GM12891 (cell line): ENCODE measurements at regions not wholly inside any gene's neighbourhood (a gene's known extent, or its start where the extent isn't known, plus 50 kb on each side); places are given as distances from the start of the nearest gene placed in this dataset.

ENCODE experiments used
- DNase-seq: peaks from one replicate; pipeline ENCODE4 v3.0.0; 2011; ENCODE audit warnings: low spot score; ENCODE audit not compliant: insufficient read length
- FAIRE-seq: peaks from 2 replicates; lab custom pipeline; 2011; peaks lifted over from hg19 to GRCh38; lab: Jason Lieb, UNC
- PAX5 ChIP-seq: IDR thresholded peaks from 2 replicates; pipeline ENCODE4 v1.6.1; 2011; ENCODE audit warnings: low read length, moderate library complexity, mild to moderate bottlenecking; ENCODE audit not compliant: insufficient read depth, severe bottlenecking
- POLR2A ChIP-seq: IDR thresholded peaks from 2 replicates; pipeline ENCODE4 v1.6.1; 2011; ENCODE audit warnings: low read depth, low read length, control low read depth
- POLR2AphosphoS5 ChIP-seq: IDR thresholded peaks from 2 replicates; pipeline ENCODE4 v1.6.1; 2011; ENCODE audit warnings: low read depth, low read length, control low read depth
- POU2F2 ChIP-seq: IDR thresholded peaks from 2 replicates; pipeline ENCODE4 v1.6.1; 2011; ENCODE audit warnings: low read depth, mild to moderate bottlenecking, control low read depth, low read length, moderate library complexity
- SPI1 ChIP-seq: IDR thresholded peaks from 2 replicates; pipeline ENCODE4 v1.6.1; 2011; ENCODE audit warnings: low read depth, low read length, control low read depth
- TAF1 ChIP-seq: IDR thresholded peaks from 2 replicates; pipeline ENCODE4 v1.6.1; 2011; ENCODE audit warnings: low read depth, low read length, control low read depth

DNA sequence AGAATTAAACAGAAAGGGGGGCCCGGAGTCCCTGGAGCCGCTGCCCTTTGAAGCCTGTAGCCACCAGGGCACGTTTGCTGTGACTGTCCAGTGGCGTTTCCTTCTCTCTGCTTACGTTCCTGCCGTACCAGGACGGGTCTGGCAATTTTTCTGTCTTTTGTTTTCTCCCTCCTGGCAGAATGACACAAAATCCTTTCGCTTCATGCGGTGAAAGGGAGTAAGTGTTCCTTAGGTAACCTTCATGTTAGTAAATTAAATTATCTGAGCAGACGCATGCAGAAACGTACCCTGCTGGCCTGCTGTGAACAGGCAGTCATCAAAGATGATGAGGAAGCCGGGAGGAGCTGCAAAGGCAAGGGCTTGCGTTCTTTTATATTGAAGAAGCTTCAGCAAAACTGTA is 299.3 kb upstream of the ARGLU1 start:
- no peak for FAIRE-seq
- no peak for TF ChIP-seq POU2F2
- no peak for TF ChIP-seq POLR2AphosphoS5
- no peak for TF ChIP-seq SPI1
- no peak for TF ChIP-seq POLR2A
- no peak for TF ChIP-seq TAF1
- TF ChIP-seq PAX5 = no peak
- DNase-seq = no peak

DNA sequence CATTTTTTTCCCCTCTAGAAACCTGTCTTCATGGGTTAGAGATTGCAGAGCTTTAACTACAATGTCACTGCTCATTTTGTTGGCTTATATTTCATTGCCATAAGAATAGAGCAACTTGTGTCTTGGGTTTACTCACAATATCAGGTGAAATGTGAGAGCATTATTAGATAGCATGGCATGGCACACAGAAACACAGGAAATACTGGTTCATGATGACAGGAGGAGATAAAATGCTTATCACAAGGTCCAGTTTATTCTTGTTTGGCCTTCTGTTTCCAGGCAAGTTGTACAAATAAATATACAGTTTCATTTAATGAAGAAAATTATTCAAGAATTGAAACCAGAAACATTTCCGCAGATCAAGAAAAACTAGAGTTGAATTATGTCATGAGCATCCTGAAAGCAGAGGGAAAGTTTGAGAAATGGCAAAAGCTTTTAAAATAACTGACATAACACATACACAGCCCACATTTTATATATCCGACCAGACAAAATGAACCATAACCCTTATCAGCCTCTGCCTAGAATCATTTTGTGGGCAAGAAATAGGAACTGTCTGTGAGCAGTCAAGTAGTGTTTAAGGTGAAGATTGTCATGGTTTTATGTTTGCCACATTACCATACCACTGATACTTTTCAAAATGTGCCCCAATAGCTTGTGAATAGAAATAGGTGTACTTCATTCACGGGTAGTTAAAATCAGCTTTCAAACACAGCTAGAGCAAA is 297.9 kb upstream of the ARGLU1 start:
- no peak for DNase-seq
- FAIRE-seq = no peak
- no peak for TF ChIP-seq TAF1
- TF ChIP-seq POU2F2 = no peak
- TF ChIP-seq PAX5 = no peak
- no peak for TF ChIP-seq SPI1
- TF ChIP-seq POLR2AphosphoS5 = no peak
- no peak for TF ChIP-seq POLR2A

DNA sequence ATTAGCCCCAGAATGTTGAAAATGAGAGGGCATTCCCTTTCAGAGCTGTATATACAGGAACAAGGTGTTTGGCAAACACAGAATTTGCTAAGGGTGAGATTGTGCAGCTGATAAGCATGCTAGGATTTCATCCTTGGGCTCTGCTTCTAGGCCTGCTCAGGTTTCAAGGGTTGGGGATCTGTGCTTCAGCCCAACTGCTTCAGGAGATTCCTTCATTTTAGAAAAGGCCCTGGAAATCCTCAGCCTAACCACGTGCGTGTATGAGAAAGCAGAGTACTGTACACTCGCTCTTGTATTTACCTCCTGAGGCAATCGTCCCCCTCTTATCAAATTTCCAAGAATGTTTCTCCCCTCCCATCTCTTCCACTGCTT is 291.6 kb upstream of the ARGLU1 start:
- DNase-seq (no peak), FAIRE-seq (no peak)
- TF ChIP-seq POU2F2 (no peak), TAF1 (no peak), POLR2AphosphoS5 (no peak), PAX5 (no peak), SPI1 (no peak), POLR2A (no peak)

DNA sequence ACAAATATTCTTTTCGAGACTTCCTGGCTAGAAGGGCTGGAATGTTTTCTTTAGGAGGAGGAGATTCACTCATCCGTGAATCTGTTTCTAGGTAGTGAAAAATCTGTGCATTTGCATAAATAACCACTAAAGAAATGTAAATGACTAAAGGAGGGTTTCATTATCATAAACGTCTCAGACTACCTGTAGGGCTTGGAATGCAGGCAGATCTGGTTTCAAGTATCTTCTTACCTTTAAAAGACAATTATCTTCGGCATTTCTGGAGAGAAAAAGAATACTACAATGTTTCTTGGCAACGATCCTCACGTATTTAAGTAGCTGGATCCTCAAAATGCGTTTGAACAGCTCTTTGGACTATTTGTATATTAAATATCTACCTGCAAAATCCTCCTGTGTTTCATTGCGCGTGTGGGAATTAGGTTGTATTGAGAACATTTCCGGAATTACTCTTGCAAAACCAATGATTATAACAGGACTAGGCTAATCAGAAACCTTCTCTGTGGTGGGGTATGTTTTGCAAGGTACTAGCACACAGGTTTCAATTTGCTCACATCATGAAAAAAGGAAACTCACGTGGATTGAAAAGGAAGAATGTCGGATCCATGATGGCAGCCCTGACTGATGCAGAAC is 291.1 kb upstream of the ARGLU1 start:
- FAIRE-seq (no peak), DNase-seq (no peak)
- TF ChIP-seq POU2F2 = no peak
- TF ChIP-seq TAF1 = no peak
- no peak for TF ChIP-seq POLR2A
- no peak for TF ChIP-seq SPI1
- TF ChIP-seq PAX5 = no peak
- no peak for TF ChIP-seq POLR2AphosphoS5

DNA sequence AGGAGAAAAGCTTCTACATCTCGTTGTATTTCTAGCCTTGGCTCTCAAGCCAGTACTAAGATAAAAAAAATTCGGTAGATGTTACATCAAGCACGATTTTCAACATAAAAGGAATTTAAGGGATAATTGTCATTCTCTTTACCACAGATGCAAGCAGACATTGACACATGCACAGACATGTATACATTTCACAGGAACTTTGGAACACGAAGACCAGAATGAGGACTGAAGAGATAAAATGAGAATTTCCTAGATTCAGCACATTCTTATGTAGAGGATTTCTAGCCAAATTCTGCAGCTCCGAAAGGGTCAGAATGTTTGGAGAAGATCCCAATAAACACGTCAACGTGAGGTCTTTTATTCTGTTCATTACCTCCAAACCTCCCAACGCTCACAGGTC is 284.5 kb upstream of the ARGLU1 start:
- DNase-seq (no peak), FAIRE-seq (no peak)
- TF ChIP-seq POLR2A (no peak), POLR2AphosphoS5 (no peak), TAF1 (no peak), POU2F2 (no peak), SPI1 (no peak), PAX5 (no peak)

DNA sequence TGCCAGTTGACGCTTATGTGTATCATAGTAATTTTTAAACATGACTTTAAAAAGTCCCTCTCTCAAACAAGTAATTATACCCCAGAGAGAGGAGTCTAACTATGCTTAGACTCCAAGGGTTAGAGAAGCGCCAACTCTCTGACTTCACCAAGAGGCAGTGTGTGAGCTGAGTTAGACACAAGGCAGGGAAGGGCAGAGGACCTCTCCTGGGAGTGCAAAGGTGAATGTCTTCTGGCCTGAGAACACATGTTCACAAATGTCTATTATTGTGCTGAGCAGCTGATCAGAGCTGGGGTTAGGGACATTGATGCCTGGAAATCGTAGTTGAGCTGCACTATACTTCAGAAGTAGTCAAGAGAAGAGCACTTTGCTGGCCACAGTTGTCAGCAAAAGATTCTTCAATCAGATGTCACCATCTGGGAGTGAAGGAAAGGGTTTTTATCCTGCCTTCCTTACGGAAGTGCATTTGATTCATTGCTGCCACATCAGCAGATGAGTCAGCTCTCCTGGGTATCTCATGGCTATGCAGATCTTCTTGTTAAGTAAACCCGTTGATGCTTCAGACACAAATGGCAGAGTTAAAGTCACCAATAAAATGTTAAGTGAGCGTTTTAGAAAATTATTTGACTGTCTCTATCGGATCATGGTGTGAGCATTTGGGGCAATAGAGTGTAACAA is 283.2 kb upstream of the ARGLU1 start:
- no peak for FAIRE-seq
- DNase-seq = no peak
- TF ChIP-seq PAX5 (no peak), POLR2AphosphoS5 (no peak), POLR2A (no peak), POU2F2 (no peak)

DNA sequence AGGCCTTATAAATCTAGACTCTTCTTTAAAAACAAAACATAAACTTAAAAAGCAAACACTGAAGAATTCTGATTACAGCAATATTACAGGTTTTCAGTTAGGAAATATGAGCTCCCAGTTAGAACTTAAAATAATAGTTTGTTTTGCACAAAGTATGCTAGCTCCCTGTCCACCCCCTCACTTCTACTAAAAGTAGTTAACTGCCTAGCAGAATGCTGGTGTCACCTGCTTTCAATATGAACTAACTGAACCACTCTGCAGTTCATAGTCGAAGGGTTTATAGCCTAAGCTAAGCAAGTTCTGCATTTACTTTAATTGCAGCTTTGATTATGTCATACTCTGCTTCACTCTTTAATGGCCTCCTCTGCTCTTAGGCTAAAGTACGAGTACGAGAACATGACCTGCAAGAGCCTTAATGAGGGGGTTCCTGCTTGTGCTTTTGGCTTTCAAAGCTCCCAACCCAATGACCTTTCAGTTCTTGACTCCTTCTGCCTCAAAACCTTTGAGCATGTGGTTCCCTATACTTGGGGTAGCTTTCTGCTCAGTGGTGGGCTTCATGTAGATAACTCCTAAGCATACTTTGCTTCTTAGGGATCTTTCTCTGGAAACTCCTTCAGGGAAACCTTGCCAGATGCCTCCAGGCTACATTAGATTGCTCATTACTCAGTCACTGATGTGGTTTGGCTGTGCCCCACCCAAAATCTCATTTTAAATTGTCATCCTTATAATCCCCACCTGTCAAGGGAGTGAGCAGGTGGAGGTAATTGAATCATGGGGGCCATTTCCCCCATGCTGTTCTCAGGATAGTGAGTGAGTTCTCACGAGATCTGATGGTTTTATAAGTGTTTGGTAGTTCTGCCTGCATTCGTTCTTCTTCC is 278.9 kb upstream of the ARGLU1 start:
- FAIRE-seq (no peak), DNase-seq (no peak)
- TF ChIP-seq POLR2AphosphoS5 (no peak), POLR2A (no peak), PAX5 (no peak), TAF1 (no peak), SPI1 (no peak), POU2F2 (no peak)

DNA sequence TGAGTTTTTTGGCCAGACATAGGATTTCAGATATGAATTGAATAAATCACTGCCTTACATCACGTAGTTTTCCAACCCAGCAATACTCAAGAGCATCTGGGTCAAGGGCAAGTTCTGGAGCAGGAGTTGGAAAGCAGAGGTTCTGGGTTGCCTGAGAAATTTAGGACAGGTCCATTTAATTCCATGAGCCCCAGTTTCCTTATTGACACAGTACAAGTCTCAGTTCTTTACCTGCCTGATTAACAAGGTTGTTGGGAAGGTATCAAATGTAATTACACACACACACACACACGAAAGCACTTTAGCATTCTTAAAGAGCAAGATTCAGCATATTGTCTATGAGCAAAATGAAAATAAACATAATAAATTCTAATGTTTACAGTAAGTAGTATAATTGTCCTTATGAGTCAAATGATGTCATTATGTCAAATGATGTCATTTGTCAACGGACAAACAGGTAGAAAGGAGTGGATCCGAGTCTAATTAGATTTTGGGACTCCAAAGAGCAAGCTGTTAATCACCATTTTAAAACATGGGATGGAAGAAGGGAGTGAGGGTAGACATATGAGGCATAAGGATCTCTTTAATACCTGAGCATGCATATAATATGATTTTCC is 268.4 kb upstream of the ARGLU1 start:
- TF ChIP-seq POLR2A = no peak
- TF ChIP-seq POU2F2 = no peak
- no peak for DNase-seq
- FAIRE-seq = no peak

DNA sequence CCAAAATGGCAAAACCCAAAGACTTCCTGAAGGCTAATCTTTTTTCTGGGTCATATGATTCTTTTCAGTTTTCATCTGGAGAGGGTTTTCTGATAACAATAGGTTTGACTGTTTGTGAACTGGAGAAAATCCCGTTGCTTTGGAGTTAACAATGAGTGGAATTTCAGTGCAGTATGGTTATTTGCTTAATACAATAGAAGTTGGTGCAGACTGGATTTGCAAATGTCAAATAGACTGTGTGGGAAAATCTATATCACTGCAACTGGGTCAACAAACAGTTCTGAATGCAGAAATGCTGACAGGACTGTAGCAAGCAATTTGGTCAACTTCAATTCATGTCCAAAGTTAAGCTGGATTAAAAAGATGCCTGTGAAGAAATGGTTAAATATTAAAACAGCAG is 267.5 kb upstream of the ARGLU1 start:
- DNase-seq (no peak), FAIRE-seq (no peak)
- TF ChIP-seq POU2F2 (no peak), POLR2AphosphoS5 (no peak), TAF1 (no peak), SPI1 (no peak), POLR2A (no peak), PAX5 (no peak)
